ENCODE measurements at regions not wholly inside any gene's neighbourhood (a gene's known extent, or its start where the extent isn't known, plus 50 kb on each side); places are given as distances from the start of the nearest gene placed in this dataset.

DNA sequence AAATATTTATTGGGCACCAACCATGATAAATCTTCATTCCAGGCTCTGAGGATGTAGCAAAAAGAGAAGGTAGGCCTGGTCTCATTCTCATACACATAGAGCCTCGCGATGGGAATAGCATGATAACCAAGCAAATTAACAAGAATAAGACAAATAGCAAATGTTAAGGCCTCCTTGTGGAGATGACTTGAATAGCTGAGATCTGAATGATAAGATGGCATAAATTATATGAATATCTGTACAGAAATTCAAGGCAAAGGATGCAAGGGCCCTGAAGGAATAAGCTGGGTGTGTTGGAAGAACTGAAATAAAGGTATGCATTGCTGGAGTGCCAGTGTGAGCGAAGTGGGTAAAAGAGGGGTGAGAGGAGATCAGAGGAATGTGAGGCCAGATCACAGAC lies 114.8 kb downstream of the ALX1 start:
- Histone ChIP-seq H3K4me3 (no peak overlapping the region), H3K4me1 (no peaks in the 10 kb centered on the region), H3K27me3 (no peaks in the 10 kb centered on the region), H3K27ac (no peak overlapping the region), H3K36me3 (no peaks in the 10 kb centered on the region), H3K9me3 (no peaks in the 10 kb centered on the region)
- no peak for ATAC-seq
- TF ChIP-seq EP300 (IDR thresholded peaks at IDR 0.05) = no peak
- TF ChIP-seq, protein P1, sequence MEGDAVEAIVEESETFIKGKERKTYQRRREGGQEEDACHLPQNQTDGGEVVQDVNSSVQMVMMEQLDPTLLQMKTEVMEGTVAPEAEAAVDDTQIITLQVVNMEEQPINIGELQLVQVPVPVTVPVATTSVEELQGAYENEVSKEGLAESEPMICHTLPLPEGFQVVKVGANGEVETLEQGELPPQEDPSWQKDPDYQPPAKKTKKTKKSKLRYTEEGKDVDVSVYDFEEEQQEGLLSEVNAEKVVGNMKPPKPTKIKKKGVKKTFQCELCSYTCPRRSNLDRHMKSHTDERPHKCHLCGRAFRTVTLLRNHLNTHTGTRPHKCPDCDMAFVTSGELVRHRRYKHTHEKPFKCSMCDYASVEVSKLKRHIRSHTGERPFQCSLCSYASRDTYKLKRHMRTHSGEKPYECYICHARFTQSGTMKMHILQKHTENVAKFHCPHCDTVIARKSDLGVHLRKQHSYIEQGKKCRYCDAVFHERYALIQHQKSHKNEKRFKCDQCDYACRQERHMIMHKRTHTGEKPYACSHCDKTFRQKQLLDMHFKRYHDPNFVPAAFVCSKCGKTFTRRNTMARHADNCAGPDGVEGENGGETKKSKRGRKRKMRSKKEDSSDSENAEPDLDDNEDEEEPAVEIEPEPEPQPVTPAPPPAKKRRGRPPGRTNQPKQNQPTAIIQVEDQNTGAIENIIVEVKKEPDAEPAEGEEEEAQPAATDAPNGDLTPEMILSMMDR (IDR thresholded peaks at IDR 0.05) = no peak
- no peak for TF ChIP-seq POLR2AphosphoS5 (IDR thresholded peaks at IDR 0.05)
- no peak for TF ChIP-seq POLR2A (IDR thresholded peaks at IDR 0.05)
- 86 to 92% methylated on average over 3 of the region's 3 CpGs for WGBS, 2 donors (ENCODE audit: low coverage in 1 of 2)

DNA sequence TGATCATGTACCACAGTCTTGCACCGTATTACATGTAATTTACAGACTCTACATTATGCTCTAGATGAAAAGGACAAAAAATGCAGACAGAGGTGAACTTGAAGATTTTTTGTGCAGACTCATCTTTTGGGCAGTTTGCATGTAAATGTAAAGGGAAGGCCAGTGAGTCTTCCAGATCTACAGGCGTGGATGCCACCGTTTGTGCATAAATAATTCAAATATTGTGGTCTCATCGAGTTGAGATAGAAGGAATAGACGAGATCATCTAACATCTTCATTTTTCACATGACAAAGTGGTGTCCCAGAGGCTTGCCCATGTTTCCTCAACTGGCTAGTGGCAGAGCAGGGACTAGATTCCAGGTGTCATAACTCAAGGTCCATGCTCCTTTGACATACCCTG lies 125.2 kb downstream of the ALX1 start:
- Histone ChIP-seq H3K27ac (no peak overlapping the region), H3K4me1 (no peaks in the 10 kb centered on the region), H3K27me3 (peaks cover 7% of the 10 kb centered on the region), H3K9me3 (no peaks in the 10 kb centered on the region), H3K36me3 (no peaks in the 10 kb centered on the region), H3K4me3 (no peak overlapping the region)
- TF ChIP-seq, protein P1 (IDR thresholded peaks at IDR 0.05) = no peak
- TF ChIP-seq POLR2A (IDR thresholded peaks at IDR 0.05) = no peak
- no peak for ATAC-seq
- whole genome bisulfite sequencing, 2 donors (ENCODE audit: low coverage in 1 of 2) = 79 to 87% methylated on average over 5 of the region's 5 CpGs

DNA sequence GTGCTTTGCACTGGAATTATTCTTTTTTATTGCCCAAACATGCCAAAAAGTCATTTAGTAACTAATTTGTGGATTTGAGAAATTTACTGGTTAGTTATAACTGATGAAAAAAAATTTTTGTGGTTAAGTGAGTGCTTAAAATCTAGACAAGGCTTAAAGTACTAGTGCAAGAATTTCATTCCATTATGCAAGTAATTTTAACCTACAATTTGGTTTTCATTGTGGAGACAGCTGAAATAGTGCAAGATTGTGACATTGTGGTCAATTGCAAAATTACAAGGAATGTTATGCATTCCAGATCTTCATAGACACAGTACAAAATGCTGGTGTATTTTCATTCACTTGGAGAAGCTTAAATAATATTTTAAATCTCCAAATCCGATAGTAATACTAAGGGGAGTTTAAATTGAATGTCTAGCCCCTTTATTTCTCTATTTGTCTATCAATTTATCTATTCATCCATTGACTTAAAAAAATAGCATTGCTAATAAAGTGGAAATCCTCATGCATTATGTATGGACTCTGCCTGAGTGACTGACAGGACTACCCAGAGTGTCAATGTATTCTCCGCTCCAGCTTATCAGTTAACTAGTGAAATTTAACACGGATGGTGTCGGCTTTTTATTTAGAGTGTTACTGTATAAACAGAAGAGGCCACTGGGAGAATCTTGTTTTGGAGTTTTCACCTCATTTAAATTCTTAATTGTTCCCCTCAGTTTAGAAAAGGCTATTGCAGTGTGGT lies 125.9 kb downstream of the ALX1 start:
- 47 to 57% methylated on average over 4 of the region's 4 CpGs for WGBS, 2 donors (ENCODE audit: low coverage in 1 of 2)
- Histone ChIP-seq H3K4me1 (no peaks in the 10 kb centered on the region), H3K4me3 (no peak overlapping the region), H3K27me3 (peaks cover 7% of the 10 kb centered on the region), H3K36me3 (no peaks in the 10 kb centered on the region), H3K27ac (no peak overlapping the region), H3K9me3 (no peaks in the 10 kb centered on the region)
- TF ChIP-seq POLR2A (IDR thresholded peaks at IDR 0.05) = no peak
- TF ChIP-seq POLR2AphosphoS5 (IDR thresholded peaks at IDR 0.05) = no peak
- no peak for ATAC-seq

DNA sequence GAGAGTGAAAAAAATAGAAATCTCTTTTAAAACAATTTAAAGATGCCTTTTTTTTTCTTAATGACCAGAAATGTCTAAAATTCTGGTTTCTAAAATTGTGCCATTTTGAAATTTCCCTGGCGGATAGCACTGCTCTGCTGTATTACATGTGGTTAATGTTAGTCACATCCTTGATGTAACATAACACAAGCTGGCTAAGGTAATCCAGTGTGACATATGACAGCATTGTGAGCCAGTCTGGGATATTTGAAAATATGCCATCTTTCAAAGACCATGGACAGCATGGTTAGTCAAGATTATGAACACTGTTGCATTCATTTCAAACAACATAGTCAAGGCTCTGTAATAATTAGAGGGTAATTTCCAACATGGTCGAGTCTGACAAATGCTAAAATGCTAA lies 133.2 kb downstream of the ALX1 start:
- no peak overlapping the region for H3K4me3 ChIP-seq
- no peak overlapping the region for H3K27ac ChIP-seq
- H3K4me1 ChIP-seq = no peaks in the 10 kb centered on the region
- no peaks in the 10 kb centered on the region for H3K9me3 ChIP-seq
- peaks cover 3% of the 10 kb centered on the region for H3K27me3 ChIP-seq
- WGBS, 2 donors (ENCODE audit: low coverage in 1 of 2) = 58 to 72% methylated on average over 2 of the region's 2 CpGs
- TF ChIP-seq POLR2AphosphoS5 (IDR thresholded peaks at IDR 0.05) (no peak), POLR2A (IDR thresholded peaks at IDR 0.05) (no peak), EP300 (IDR thresholded peaks at IDR 0.05) (no peak)
- TF ChIP-seq, protein P1 (IDR thresholded peaks at IDR 0.05) = no peak
- H3K36me3 ChIP-seq = no peaks in the 10 kb centered on the region
- ATAC-seq = no peak

DNA sequence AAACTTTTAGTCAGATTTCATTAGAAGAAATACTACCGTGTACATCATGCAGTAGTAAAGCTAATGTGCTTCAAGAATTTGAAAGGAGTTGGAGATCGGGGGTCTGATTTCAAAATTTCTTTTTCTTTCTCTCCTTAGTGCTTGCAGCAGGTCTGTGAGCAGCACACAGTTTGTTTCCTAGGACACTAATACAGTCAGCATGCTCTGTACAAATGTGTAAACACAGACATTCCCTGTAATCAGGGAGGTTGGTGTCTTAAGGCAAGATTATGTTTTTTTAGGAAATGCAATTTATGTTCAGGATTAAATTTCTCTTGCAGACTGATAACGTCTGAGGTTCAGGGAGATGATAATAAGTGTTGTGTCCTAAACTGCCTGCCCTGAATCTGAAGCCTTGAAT lies 142.7 kb downstream of the ALX1 start:
- Histone ChIP-seq H3K27me3 (peaks cover under 1% of the 10 kb centered on the region), H3K4me3 (no peak overlapping the region), H3K4me1 (no peaks in the 10 kb centered on the region), H3K36me3 (no peaks in the 10 kb centered on the region), H3K9me3 (no peaks in the 10 kb centered on the region), H3K27ac (no peak overlapping the region)
- ATAC-seq = no peak
- WGBS, 2 donors (ENCODE audit: low coverage in 1 of 2) = 54 to 55% methylated on average over 3 of the region's 3 CpGs
- TF ChIP-seq EP300 (IDR thresholded peaks at IDR 0.05) (no peak), POLR2AphosphoS5 (IDR thresholded peaks at IDR 0.05) (no peak), POLR2A (IDR thresholded peaks at IDR 0.05) (no peak)
- TF ChIP-seq, protein P1 (IDR thresholded peaks at IDR 0.05) = no peak
